ENCODE measurements at regions not wholly inside any gene's neighbourhood (a gene's known extent, or its start where the extent isn't known, plus 50 kb on each side); places are given as distances from the start of the nearest gene placed in this dataset.

GRCh38 chr10:93154531-93154930 lies 80.8 kb downstream of the CYP26A1 start:
- Histone ChIP-seq H2AFZ (ENCODE audit: low read depth, low read length) (no peak overlapping the region), H3K36me3 (ENCODE audit: insufficient read depth, low read length) (no peaks in the 10 kb centered on the region), H3K27me3 (ENCODE audit: insufficient read depth, low read length) (no peaks in the 10 kb centered on the region), H3K9me3 (ENCODE audit: low read length) (no peaks in the 10 kb centered on the region), H3K4me1 (ENCODE audit: insufficient read depth, low read length) (no peaks in the 10 kb centered on the region), H3K4me3 (ENCODE audit: low read length) (no peak overlapping the region)

- Histone ChIP-seq H3K4me3 (ENCODE audit: low read length) (no peak overlapping the region), H3K4me1 (ENCODE audit: insufficient read depth, low read length) (peaks cover 5% of the 10 kb centered on the region)
These were observed 86.4 kb downstream of the CYP26A1 start for GRCh38 chr10:93160140-93160539.

GRCh38 chr10:93160829-93161228 lies 87.1 kb downstream of the CYP26A1 start:
- no peaks in the 10 kb centered on the region for H3K27me3 ChIP-seq (ENCODE audit: insufficient read depth, low read length)
- H3K4me3 ChIP-seq (ENCODE audit: low read length), result no peak overlapping the region
- no peaks in the 10 kb centered on the region for H3K36me3 ChIP-seq (ENCODE audit: insufficient read depth, low read length)
- H3K9me3 ChIP-seq (ENCODE audit: low read length), result no peaks in the 10 kb centered on the region
- H3K4me1 ChIP-seq (ENCODE audit: insufficient read depth, low read length), result peaks cover 5% of the 10 kb centered on the region
- H2AFZ ChIP-seq (ENCODE audit: low read depth, low read length), result no peak overlapping the region

More at GRCh38 chr10:93160140-93160539, 86.4 kb downstream of the CYP26A1 start:
- no peaks in the 10 kb centered on the region for H3K36me3 ChIP-seq (ENCODE audit: insufficient read depth, low read length)
- no peak overlapping the region for H2AFZ ChIP-seq (ENCODE audit: low read depth, low read length)
- no peaks in the 10 kb centered on the region for H3K9me3 ChIP-seq (ENCODE audit: low read length)
- H3K27me3 ChIP-seq (ENCODE audit: insufficient read depth, low read length), result no peaks in the 10 kb centered on the region

GRCh38 chr10:93165367-93165766 lies 91.7 kb downstream of the CYP26A1 start:
- Histone ChIP-seq H3K4me1 (ENCODE audit: insufficient read depth, low read length) (peaks cover 5% of the 10 kb centered on the region), H3K36me3 (ENCODE audit: insufficient read depth, low read length) (no peaks in the 10 kb centered on the region), H3K9me3 (ENCODE audit: low read length) (no peaks in the 10 kb centered on the region), H3K4me3 (ENCODE audit: low read length) (no peak overlapping the region), H3K27me3 (ENCODE audit: insufficient read depth, low read length) (no peaks in the 10 kb centered on the region), H2AFZ (ENCODE audit: low read depth, low read length) (no peak overlapping the region)

GRCh38 chr10:93166134-93166533 lies 92.4 kb downstream of the CYP26A1 start:
- no peaks in the 10 kb centered on the region for H3K9me3 ChIP-seq (ENCODE audit: low read length)
- H3K4me3 ChIP-seq (ENCODE audit: low read length), result no peak overlapping the region
- H2AFZ ChIP-seq (ENCODE audit: low read depth, low read length), result no peak overlapping the region

GRCh38 chr10:93171837-93172236 lies 98.1 kb downstream of the CYP26A1 start:
- Histone ChIP-seq H3K36me3 (ENCODE audit: insufficient read depth, low read length) (no peaks in the 10 kb centered on the region), H2AFZ (ENCODE audit: low read depth, low read length) (no peak overlapping the region), H3K4me1 (ENCODE audit: insufficient read depth, low read length) (no peaks in the 10 kb centered on the region), H3K4me3 (ENCODE audit: low read length) (no peak overlapping the region), H3K9me3 (ENCODE audit: low read length) (no peaks in the 10 kb centered on the region), H3K27me3 (ENCODE audit: insufficient read depth, low read length) (no peaks in the 10 kb centered on the region)

More at GRCh38 chr10:93166134-93166533, 92.4 kb downstream of the CYP26A1 start:
- peaks cover 5% of the 10 kb centered on the region for H3K4me1 ChIP-seq (ENCODE audit: insufficient read depth, low read length)
- no peaks in the 10 kb centered on the region for H3K36me3 ChIP-seq (ENCODE audit: insufficient read depth, low read length)
- H3K27me3 ChIP-seq (ENCODE audit: insufficient read depth, low read length), result no peaks in the 10 kb centered on the region

GRCh38 chr10:93173967-93174845 lies 100.5 kb downstream of the CYP26A1 start:
- Histone ChIP-seq H3K27me3 (ENCODE audit: insufficient read depth, low read length) (no peaks in the 10 kb centered on the region), H3K9me3 (ENCODE audit: low read length) (no peaks in the 10 kb centered on the region), H3K36me3 (ENCODE audit: insufficient read depth, low read length) (no peaks in the 10 kb centered on the region), H2AFZ (ENCODE audit: low read depth, low read length) (no peak overlapping the region), H3K4me1 (ENCODE audit: insufficient read depth, low read length) (no peaks in the 10 kb centered on the region), H3K4me3 (ENCODE audit: low read length) (no peak overlapping the region)

- no peaks in the 10 kb centered on the region for H3K9me3 ChIP-seq (ENCODE audit: low read length)
- H3K36me3 ChIP-seq (ENCODE audit: insufficient read depth, low read length), result no peaks in the 10 kb centered on the region
- H3K27me3 ChIP-seq (ENCODE audit: insufficient read depth, low read length), result no peaks in the 10 kb centered on the region
- H3K4me1 ChIP-seq (ENCODE audit: insufficient read depth, low read length), result no peaks in the 10 kb centered on the region
- no peak overlapping the region for H2AFZ ChIP-seq (ENCODE audit: low read depth, low read length)
- H3K4me3 ChIP-seq (ENCODE audit: low read length), result no peak overlapping the region
These were observed 101.8 kb downstream of the CYP26A1 start for GRCh38 chr10:93175490-93175889.

- Histone ChIP-seq H3K27me3 (ENCODE audit: insufficient read depth, low read length) (no peaks in the 10 kb centered on the region), H3K4me3 (ENCODE audit: low read length) (no peak overlapping the region), H2AFZ (ENCODE audit: low read depth, low read length) (no peak overlapping the region), H3K36me3 (ENCODE audit: insufficient read depth, low read length) (no peaks in the 10 kb centered on the region), H3K4me1 (ENCODE audit: insufficient read depth, low read length) (no peaks in the 10 kb centered on the region), H3K9me3 (ENCODE audit: low read length) (no peaks in the 10 kb centered on the region)
These were observed 103.8 kb downstream of the CYP26A1 start for GRCh38 chr10:93177511-93177910.

- no peak overlapping the region for H2AFZ ChIP-seq (ENCODE audit: low read depth, low read length)
- H3K4me3 ChIP-seq (ENCODE audit: low read length), result no peak overlapping the region
- H3K27me3 ChIP-seq (ENCODE audit: insufficient read depth, low read length), result no peaks in the 10 kb centered on the region
- no peaks in the 10 kb centered on the region for H3K36me3 ChIP-seq (ENCODE audit: insufficient read depth, low read length)
- H3K9me3 ChIP-seq (ENCODE audit: low read length), result no peaks in the 10 kb centered on the region
- H3K4me1 ChIP-seq (ENCODE audit: insufficient read depth, low read length), result no peaks in the 10 kb centered on the region
These were observed 104.5 kb downstream of the CYP26A1 start for GRCh38 chr10:93178226-93178625.

GRCh38 chr10:93180482-93180931 lies 106.8 kb downstream of the CYP26A1 start:
- Histone ChIP-seq H3K4me1 (ENCODE audit: insufficient read depth, low read length) (no peaks in the 10 kb centered on the region), H3K4me3 (ENCODE audit: low read length) (no peak overlapping the region), H2AFZ (ENCODE audit: low read depth, low read length) (no peak overlapping the region), H3K36me3 (ENCODE audit: insufficient read depth, low read length) (no peaks in the 10 kb centered on the region), H3K9me3 (ENCODE audit: low read length) (no peaks in the 10 kb centered on the region), H3K27me3 (ENCODE audit: insufficient read depth, low read length) (no peaks in the 10 kb centered on the region)

GRCh38 chr10:93181271-93182048 lies 107.8 kb downstream of the CYP26A1 start:
- Histone ChIP-seq H3K27me3 (ENCODE audit: insufficient read depth, low read length) (no peaks in the 10 kb centered on the region), H3K4me3 (ENCODE audit: low read length) (no peak overlapping the region), H3K9me3 (ENCODE audit: low read length) (no peaks in the 10 kb centered on the region), H2AFZ (ENCODE audit: low read depth, low read length) (no peak overlapping the region), H3K36me3 (ENCODE audit: insufficient read depth, low read length) (no peaks in the 10 kb centered on the region), H3K4me1 (ENCODE audit: insufficient read depth, low read length) (no peaks in the 10 kb centered on the region)

- Histone ChIP-seq H3K4me3 (ENCODE audit: low read length) (no peak overlapping the region), H2AFZ (ENCODE audit: low read depth, low read length) (no peak overlapping the region), H3K36me3 (ENCODE audit: insufficient read depth, low read length) (no peaks in the 10 kb centered on the region), H3K27me3 (ENCODE audit: insufficient read depth, low read length) (no peaks in the 10 kb centered on the region), H3K4me1 (ENCODE audit: insufficient read depth, low read length) (no peaks in the 10 kb centered on the region), H3K9me3 (ENCODE audit: low read length) (no peaks in the 10 kb centered on the region)
These were observed 108.3 kb downstream of the CYP26A1 start for GRCh38 chr10:93182049-93182327.

Data from neuron (in vitro differentiated cells).